ENCODE measurements at regions not wholly inside any gene's neighbourhood (a gene's known extent, or its start where the extent isn't known, plus 50 kb on each side); places are given as distances from the start of the nearest gene placed in this dataset.
"Not testable (repeated sequence)": the region's sequence is repeated elsewhere in the genome, so short reads cannot be mapped to it uniquely, and the experiment has no call there.

DNA sequence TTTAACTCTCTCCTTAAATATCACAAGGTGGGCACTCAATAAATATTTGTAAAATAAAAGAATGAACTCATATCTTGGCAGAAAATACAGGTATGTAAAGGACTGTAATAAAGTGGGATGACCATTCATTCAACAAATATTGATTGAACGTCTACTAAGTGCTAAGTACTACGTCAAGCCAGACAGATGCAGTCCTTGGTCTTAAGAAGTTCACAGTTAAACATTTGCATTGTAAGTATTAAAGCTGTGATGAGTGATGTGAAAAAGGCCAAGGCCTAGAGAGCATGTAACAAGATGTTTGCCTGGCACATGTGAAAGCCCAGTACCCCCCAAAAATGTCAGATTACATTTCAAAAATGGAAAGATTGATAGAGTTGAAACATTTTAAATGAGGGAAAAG is 130.1 kb upstream of the TMEM170B start:
- DNase-seq (ENCODE audit: low read depth in 2 of 2): no peak

DNA sequence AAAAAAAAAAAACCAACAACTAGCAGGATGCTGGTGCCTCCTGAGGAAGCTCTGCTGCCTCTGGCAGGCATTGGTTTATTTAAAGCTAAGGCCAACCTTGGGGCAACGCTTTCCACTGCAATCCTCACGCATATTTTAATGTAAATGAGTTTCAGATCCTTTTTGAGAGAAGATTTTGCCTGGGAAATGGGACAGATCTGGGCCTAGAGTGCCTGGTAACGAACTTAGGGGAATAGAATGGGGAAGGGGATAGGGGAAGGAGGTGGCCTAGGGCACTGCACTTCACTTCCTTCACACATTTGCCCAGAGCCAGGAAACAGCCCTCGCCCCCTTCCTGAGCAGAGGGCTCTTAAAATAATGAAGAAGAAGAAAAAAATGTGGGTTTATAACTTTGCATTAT is 132.7 kb upstream of the TMEM170B start:
- no peak for DNase-seq (ENCODE audit: low read depth in 2 of 2)

DNA sequence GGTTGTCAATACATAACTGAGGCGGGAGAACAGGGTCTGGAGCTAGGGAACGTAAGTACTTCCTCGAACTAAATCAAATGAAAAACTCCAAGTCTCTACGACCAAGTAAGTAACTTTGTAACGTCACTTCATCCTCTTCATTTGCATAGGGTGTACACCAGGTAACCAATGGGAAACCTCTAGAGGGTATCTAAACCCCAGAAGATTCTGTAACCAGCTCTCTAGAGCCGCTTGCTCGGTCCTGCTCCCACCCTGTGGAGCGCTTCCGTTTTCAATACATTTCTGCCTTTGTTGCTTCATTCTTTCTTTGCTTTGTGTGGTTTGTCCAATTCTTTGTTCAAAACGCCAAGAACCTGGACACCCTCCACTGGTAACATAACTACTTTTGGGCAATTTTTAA is 133.5 kb upstream of the TMEM170B start:
- DNase-seq (ENCODE audit: low read depth in 2 of 2): no peak

DNA sequence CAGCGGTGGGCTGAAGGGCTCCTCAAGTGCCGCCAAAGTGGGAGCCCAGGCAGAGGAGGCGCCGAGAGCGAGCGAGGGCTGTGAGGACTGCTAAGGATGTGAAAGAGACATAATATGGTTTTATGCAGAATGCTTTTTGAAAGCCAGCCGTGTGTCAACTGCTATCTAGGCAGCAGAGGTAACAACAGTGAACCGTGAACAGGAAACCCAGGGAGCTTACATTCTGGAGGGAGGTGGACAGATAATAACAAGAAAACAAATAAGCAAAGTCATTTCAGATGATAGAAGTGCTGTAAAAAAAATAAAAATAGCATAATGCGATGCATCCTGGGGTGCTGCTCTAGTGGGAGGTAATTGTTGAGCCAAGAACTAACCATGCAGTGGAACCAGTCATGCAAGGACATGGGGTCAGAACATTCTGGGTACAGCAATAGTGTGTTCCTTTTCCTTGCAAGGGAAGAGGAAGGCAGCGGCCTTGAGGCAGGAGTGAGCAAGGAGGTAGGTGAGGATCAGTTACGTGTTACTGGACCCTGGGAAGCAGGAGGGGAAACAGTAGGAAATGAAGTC is 134.4 kb upstream of the TMEM170B start:
- DNase-seq (ENCODE audit: low read depth in 2 of 2): no peak

DNA sequence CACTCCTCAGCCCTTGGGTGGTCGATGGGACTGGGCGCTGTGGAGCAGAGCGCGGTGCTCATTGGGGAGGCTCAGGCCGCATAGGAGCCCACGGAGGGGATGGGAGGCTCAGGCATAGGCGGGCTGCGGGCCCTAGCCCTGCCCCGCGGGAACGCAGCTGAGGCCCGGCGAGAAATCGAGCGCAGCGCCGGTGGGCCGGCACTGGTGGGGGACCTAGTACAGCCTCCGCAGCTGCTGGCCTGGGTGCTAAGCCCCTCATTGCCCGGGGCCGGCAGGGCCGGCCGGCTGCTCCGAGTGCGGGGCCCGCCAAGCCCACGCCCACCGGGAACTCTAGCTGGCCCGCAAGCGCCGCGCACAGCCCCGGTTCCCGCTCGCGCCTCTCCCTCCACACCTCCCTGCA is 135.0 kb upstream of the TMEM170B start:
- DNase-seq (ENCODE audit: low read depth in 2 of 2): not testable (repeated sequence)

DNA sequence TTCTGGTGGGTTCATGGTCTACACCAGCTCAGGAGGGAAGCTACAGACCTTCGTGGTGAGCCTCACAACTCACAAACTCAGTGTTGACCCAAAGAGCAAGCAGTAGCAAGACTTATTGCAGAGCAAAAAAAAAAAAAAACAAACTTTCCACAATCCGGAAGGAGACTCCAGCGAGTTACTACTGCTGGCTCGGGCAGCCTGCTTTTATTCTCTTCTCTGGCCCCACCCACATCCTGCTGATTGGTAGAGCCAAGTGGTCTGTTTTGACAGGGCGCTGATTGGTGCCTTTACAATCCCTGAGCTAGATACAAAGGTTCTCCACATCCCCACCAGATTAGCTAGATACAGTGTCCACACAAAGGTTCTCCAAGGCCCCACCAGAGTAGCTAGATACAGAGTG is 135.6 kb upstream of the TMEM170B start:
- DNase-seq (ENCODE audit: low read depth in 2 of 2): not testable (repeated sequence)

GRCh38 chr6:11398451-11399326 is 138.9 kb upstream of the TMEM170B start:
- DNase-seq (ENCODE audit: low read depth in 2 of 2): no peak

DNA sequence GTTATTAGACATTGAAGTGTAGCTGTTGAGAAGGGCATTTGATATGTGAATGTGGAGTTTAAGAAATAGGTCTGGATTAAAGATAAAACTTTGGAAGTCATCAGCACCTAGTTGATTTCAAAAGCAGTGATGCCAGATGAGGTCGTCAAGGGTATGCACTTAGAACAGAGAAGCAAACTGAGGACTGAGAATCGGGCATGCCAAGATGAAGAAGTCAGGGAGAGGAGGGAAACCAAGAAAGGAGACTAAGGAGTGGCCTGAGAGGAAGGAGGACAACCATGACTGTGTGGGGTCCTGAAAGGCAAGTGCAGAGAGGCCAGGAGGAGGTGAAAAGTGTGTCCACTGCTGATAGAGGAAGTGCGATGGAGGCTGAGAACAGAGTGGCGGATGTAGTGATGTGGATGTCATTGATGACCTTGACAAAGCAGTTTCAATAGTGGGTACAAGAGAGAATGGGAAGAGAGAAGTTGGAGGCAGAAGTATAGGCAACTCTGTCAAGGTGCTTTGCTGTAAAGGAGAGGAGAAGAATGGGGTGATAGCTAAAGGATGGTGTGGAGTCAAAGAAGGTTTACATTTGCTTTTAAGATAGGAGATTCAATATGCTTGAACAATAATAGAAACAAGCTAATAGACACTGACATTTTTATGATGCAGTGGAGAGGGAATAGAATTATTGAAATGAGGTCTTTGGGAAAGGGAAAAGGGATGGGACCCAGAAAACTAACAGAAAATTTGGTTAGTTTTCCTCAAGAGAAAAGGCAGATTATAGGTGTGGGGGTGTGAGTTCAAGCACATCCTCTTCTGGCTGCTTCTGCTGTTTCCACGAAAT is 139.7 kb upstream of the TMEM170B start:
- DNase-seq (ENCODE audit: low read depth in 2 of 2): no peak

GRCh38 chr6:11396860-11397259 is 140.7 kb upstream of the TMEM170B start:
- DNase-seq (ENCODE audit: low read depth in 2 of 2): no peak

DNA sequence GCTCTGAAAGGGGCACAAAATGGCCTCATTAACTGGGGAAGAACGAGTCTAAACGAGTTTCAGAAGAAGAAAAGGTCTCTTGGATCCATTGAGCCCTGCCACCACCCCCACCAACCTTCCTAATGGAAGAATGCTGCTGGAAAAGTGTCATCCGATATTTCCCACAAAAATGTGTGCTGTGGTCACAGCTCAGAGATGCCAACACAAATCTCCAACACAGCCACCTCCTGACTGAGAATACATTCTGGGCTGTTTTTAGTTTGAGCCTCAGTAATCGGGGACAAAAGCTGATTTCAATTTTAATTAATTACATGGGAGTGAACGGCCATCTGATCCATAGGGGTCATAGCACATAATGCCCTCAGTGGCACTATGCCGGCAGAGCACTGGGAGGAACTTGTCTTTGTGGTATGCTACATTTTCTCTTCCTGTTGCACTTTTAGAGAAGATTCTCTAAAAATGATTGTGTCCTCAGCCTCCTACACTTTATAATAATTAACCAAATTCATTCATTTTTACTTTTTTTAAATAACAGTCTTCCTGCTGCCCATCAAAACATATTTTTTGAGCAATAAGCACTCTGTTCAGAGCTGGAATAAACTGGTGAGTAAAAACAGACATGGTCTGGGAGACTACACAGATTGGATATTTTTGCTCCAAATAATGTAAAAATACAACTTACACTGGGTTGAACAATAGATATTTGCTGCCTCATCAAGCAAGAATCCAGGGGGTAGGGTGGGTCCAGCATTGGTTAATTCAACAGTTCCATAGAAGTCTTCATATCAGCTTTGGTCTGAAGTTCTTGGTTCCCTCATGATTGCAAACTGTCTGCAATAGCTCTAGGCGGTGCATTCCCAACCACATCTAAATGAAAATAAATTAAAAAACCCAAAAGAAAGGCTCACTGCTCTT is 143.6 kb upstream of the TMEM170B start:
- DNase-seq (ENCODE audit: low read depth in 2 of 2): no peak

- DNase-seq (ENCODE audit: low read depth in 2 of 2): no peak
Observed at GRCh38 chr6:11392778-11393507, 144.6 kb upstream of the TMEM170B start.

DNA sequence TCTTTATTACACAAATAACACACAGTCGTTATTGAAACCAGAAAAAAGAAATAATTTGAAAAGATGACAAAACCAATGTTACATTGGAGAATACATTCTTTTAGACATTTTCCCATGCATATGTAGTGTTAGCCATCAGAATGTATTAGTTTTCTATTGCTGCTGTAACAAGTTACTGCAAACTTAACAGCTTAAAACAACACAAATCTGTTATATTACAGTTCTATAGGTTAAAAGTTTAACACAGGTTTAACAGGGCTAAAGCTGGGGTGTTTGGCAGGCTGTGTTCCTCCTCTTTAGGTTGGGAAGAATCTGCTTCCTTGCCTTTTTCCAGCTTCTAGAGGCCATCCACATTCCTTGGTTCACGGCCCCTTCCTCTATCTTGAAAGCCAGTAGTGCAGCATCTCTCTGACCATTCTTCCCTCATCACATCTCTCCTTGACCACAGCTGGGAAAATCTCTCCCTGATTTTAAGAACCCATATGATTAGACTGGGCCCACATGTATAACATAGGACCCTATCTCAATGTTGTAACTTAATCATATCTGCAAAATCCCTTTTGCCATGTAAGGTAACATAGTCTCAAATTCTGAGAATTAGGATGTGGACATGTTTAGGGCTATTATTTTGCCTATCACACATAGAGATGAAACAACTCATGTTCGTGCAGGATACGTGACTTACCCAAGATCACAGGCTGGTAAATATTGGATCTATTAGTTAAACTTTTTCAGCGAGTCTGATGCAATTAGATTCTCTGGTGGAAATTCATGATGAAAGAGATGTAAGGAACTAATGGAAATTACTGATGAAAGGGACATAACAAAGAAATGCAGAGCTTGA is 145.4 kb upstream of the TMEM170B start:
- DNase-seq (ENCODE audit: low read depth in 2 of 2): no peak

DNA sequence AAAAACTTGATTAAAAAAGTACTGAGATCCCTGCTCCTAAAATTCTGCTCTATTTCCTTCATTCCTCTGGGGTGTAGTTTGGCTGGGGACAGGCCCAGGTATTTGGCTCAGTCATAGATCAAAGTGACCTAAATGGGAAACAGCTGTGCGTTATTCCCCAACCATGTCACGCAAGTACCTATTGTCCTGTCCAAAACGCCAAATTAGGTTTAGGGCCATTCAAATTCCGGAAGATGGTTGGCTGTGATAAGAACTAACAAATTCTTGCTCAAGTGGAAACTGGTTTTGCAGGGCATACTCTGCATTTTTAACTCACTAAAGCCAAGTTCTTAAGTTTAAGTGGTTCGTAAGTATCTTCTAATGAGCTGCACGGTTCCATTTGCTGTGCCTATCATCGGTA is 147.6 kb upstream of the TMEM170B start:
- no peak for DNase-seq (ENCODE audit: low read depth in 2 of 2)

DNA sequence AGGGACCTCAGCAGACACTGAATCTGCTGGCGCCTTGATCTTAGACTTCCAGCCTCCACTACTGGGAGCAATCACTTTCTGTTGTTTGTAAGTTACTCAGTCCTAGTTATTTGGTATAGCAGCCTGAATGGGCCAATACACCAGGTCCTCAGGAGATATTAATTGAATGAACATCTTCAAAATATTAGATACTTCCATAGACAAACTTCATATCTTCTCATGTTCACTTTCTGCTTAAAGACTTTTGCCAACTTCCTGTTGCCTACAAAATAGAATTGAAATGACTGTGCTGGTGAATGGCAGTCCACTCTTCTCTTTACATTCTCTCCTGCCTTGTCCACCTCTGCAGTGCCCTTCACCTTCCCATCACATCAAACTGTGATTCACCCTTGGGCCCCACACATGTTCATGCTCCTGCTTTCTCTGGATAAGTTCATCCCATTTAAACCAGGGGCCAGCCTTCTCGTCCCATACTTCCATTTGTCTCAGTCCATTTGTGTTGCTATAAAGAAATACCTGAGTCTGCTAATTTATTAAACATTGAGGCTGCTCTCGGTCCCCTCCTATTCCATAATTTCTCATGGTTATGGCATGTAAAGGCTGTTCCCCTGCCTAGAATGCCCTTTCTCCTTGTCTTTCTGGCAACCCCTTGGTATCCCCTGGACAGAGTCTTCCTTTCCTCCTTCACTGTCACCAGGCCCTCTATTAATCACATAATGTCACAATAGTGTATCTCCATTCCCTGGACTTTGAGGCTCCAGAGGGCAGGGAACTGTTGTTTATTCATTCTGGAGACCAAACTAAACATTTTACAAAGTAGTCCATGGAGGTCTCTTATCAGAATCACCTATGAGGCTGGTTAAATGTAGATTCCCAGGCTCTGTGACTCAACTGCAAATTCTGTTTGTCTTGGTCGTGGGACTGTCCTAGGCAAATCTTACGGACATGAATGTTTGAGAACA is 148.3 kb upstream of the TMEM170B start:
- no peak for DNase-seq (ENCODE audit: low read depth in 2 of 2)

DNA sequence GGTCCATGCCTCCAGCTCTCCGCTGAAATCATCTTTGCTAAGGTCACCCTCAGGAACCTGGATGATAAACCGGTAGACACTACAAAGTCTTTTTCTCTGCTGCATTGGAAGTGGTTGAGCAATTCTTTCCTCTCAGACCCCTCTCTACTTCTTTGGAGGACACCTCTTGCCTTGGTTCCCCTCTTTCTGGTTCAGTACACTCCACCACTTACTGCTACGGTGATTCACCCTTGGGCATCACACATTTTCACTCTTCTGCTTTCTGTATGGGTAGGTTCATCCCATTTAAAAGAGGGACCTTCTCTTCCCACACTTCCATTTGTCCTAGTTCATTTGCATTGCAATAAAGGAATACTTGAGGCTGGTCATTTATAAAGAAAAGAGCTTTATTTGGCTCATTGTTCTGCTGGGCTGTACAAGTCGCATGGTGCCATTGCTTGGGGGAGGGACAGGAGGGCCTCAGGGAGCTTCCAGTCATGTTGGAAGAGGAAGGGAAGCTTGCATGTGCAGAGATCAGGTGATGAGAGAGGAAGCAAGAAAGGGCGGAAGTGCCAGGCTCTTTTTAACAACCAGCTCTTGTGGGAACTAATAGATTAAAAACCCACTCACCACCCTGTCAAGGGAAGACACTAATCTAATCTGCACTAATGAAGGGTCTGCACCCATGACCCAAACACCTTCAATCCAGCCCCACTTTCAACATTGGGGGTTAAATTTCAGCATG is 149.7 kb upstream of the TMEM170B start:
- no peak for DNase-seq (ENCODE audit: low read depth in 2 of 2)

GRCh38 chr6:11386726-11387125 is 150.8 kb upstream of the TMEM170B start:
- DNase-seq (ENCODE audit: low read depth in 2 of 2): no peak

DNA sequence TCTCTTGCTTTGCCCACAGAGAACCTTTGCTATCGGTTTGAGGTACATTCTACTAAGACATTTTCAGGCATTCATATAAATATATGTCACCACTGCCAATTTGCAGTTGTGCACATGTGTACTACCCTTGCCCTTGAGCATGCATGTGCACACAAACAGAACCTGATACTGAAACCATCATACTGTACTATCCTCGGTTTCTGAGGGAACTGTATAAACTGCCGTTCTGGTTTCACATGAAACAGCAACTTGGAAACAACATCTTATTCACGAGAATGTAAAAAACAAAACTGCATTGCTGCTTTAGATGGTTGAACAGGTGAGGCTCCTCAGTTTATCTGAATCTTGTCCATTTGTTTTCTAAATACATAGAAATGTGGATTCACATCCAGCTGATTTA is 151.2 kb upstream of the TMEM170B start:
- no peak for DNase-seq (ENCODE audit: low read depth in 2 of 2)
